ENCODE measurements at regions not wholly inside any gene's neighbourhood (a gene's known extent, or its start where the extent isn't known, plus 50 kb on each side); places are given as distances from the start of the nearest gene placed in this dataset.

GRCh38 chr17:30605027-30605426 lies 127.8 kb downstream of the GOSR1 start:
- TF ChIP-seq YY1 (IDR thresholded peaks at IDR 0.05; ENCODE audit: low read depth), result no peak
- TF ChIP-seq CEBPB (IDR thresholded peaks at IDR 0.05), result no peak
- TF ChIP-seq RAD21 (IDR thresholded peaks at IDR 0.05; ENCODE audit: low read depth), result no peak
- no peak for TF ChIP-seq EGR1 (IDR thresholded peaks at IDR 0.05)
- no peak for TF ChIP-seq MAX (IDR thresholded peaks at IDR 0.05)
- no peak for TF ChIP-seq FOXM1 (IDR thresholded peaks at IDR 0.05; ENCODE audit: borderline replicate concordance, low read depth)
- no peak for TF ChIP-seq TCF12 (IDR thresholded peaks at IDR 0.05; ENCODE audit: low read depth)
